ENCODE measurements at regions not wholly inside any gene's neighbourhood (a gene's known extent, or its start where the extent isn't known, plus 50 kb on each side); places are given as distances from the start of the nearest gene placed in this dataset.

DNA sequence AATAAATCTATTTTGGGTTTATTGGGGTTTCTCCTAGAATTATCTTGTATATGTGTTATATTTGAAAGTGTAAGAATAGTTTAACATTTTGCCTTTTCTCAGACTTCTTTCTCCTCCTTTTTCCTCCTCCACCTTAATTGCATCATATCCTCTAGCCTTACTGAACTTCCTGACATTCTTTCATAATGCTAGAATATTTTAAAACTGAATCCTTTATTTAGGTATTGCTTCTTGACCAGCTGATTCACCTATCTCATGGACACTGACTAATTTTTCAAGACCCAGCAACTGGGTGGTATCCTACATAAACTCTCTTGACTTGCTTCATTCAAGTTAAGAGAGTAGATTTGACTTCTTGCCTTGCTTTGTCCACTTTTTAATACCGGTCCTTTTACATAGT is 1508.9 kb downstream of the STIM2 start:
- 14% methylated on average over 1 of the region's 1 CpG for WGBS (ENCODE audit: low lambda C conversion rate)
- TF ChIP-seq RFX5 (IDR thresholded peaks at IDR 0.05; ENCODE audit: low read length): no peak
- TF ChIP-seq, protein P1, sequence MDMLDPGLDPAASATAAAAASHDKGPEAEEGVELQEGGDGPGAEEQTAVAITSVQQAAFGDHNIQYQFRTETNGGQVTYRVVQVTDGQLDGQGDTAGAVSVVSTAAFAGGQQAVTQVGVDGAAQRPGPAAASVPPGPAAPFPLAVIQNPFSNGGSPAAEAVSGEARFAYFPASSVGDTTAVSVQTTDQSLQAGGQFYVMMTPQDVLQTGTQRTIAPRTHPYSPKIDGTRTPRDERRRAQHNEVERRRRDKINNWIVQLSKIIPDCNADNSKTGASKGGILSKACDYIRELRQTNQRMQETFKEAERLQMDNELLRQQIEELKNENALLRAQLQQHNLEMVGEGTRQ (IDR thresholded peaks at IDR 0.05; ENCODE audit: borderline replicate concordance, low read depth, low read length): no peak
- TF ChIP-seq, protein P2, sequence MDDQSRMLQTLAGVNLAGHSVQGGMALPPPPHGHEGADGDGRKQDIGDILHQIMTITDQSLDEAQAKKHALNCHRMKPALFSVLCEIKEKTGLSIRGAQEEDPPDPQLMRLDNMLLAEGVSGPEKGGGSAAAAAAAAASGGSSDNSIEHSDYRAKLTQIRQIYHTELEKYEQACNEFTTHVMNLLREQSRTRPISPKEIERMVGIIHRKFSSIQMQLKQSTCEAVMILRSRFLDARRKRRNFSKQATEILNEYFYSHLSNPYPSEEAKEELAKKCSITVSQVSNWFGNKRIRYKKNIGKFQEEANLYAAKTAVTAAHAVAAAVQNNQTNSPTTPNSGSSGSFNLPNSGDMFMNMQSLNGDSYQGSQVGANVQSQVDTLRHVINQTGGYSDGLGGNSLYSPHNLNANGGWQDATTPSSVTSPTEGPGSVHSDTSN (IDR thresholded peaks at IDR 0.05): no peak
- TF ChIP-seq RXRA (IDR thresholded peaks at IDR 0.05; ENCODE audit: borderline replicate concordance, low read depth): no peak
- no peak for TF ChIP-seq TCF12 (IDR thresholded peaks at IDR 0.05)
- TF ChIP-seq MXI1 (IDR thresholded peaks at IDR 0.05; ENCODE audit: low read depth, low read length): no peak
- no peak for TF ChIP-seq TAF1 (IDR thresholded peaks at IDR 0.05; ENCODE audit: borderline replicate concordance, low read depth, low read length)
- TF ChIP-seq NFIC (IDR thresholded peaks at IDR 0.05; ENCODE audit: borderline replicate concordance): no peak
- TF ChIP-seq, protein P3, sequence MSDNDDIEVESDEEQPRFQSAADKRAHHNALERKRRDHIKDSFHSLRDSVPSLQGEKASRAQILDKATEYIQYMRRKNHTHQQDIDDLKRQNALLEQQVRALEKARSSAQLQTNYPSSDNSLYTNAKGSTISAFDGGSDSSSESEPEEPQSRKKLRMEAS (IDR thresholded peaks at IDR 0.05; ENCODE audit: low read depth): no peak
- no peak for TF ChIP-seq EP300 (IDR thresholded peaks at IDR 0.05; ENCODE audit: borderline replicate concordance in 1 of 2, low read depth in 1 of 2, low read length in 1 of 2)
- TF ChIP-seq SMC3 (IDR thresholded peaks at IDR 0.05; ENCODE audit: low read depth, low read length): no peak
- TF ChIP-seq JUND (IDR thresholded peaks at IDR 0.05): no peak
- TF ChIP-seq GATA2 (CRISPR knock-in tag; IDR thresholded peaks at IDR 0.05): no peak
- TF ChIP-seq NRF1 (IDR thresholded peaks at IDR 0.05; ENCODE audit: low read depth, low read length): no peak
- no peak for TF ChIP-seq POLR2AphosphoS5 (IDR thresholded peaks at IDR 0.05; ENCODE audit: low read depth, low read length)
- TF ChIP-seq, protein P4, sequence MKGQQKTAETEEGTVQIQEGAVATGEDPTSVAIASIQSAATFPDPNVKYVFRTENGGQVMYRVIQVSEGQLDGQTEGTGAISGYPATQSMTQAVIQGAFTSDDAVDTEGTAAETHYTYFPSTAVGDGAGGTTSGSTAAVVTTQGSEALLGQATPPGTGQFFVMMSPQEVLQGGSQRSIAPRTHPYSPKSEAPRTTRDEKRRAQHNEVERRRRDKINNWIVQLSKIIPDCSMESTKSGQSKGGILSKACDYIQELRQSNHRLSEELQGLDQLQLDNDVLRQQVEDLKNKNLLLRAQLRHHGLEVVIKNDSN (IDR thresholded peaks at IDR 0.05; ENCODE audit: borderline replicate concordance, low read depth): no peak
- TF ChIP-seq YY1 (IDR thresholded peaks at IDR 0.05; ENCODE audit: low read depth): no peak
- no peak for DNase-seq
- ChIA-PET POLR2A (no interaction called here), CTCF (no interaction called here)
- Histone ChIP-seq H3K9me2 (no peaks in the 10 kb centered on the region), H3K9ac (no peak overlapping the region), H3K9me3 (no peaks in the 10 kb centered on the region), H3K36me3 (replicated peaks in 1 of 2; ENCODE audit: control insufficient read depth in 1 of 2, insufficient read depth in 2 of 2, low read length in 1 of 2) (no peaks in the 10 kb centered on the region), H3K4me3 (ENCODE audit: low read depth in 2 of 2, low read length in 1 of 2) (no peak overlapping the region), H3K27ac (ENCODE audit: low read depth in 2 of 2, low read length in 1 of 2) (no peak overlapping the region; a peak in 1 of 4 replicates), H3K27me3 (ENCODE audit: insufficient read depth) (no peaks in the 10 kb centered on the region), H3F3A (replicated peaks; ENCODE audit: insufficient read depth) (no peaks in the 10 kb centered on the region), H3K4me1 (ENCODE audit: control insufficient read depth in 1 of 2, insufficient read depth in 2 of 2, low read depth in 1 of 2, low read length in 1 of 2) (no peaks in the 10 kb centered on the region), H4K20me1 (ENCODE audit: insufficient read depth) (no peaks in the 10 kb centered on the region), H3K4me2 (no peak overlapping the region), H2AFZ (ENCODE audit: low read depth) (peak overlapping the region; percentile 5; the same call in 1 of the 2 replicates), H3K79me2 (ENCODE audit: insufficient read depth) (no peaks in the 10 kb centered on the region)

DNA sequence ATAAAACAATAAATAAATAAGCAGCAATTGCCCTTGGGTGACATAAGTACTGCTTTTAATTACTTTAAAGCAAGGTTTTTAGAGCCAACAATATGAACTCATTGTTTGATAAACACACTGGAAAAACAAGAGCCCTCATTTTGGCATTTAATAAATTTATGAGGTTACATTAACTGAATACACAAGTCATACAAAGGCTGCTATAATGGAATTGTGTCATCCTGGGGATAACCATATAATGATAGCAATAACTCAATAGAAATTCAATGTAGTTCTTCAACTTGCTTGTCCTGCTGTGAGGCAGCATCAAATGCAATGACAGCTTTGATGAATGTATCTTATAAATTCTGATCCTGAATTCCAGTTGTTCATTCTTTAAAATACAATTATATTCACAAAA is 1512.5 kb downstream of the STIM2 start:
- H3K79me2 ChIP-seq (ENCODE audit: insufficient read depth): no peaks in the 10 kb centered on the region
- H3K9me3 ChIP-seq: no peaks in the 10 kb centered on the region
- no peak for DNase-seq
- no peak overlapping the region for H2AFZ ChIP-seq (ENCODE audit: low read depth)
- H4K20me1 ChIP-seq (ENCODE audit: insufficient read depth): no peaks in the 10 kb centered on the region
- no peaks in the 10 kb centered on the region for H3K36me3 ChIP-seq (replicated peaks in 1 of 2; ENCODE audit: control insufficient read depth in 1 of 2, insufficient read depth in 2 of 2, low read length in 1 of 2)
- no peak overlapping the region for H3K27ac ChIP-seq (ENCODE audit: low read depth in 2 of 2, low read length in 1 of 2)
- POLR2A ChIA-PET: no interaction called here
- no peaks in the 10 kb centered on the region for H3F3A ChIP-seq (replicated peaks; ENCODE audit: insufficient read depth)
- no peaks in the 10 kb centered on the region for H3K4me1 ChIP-seq (ENCODE audit: control insufficient read depth in 1 of 2, insufficient read depth in 2 of 2, low read depth in 1 of 2, low read length in 1 of 2)
- no peak overlapping the region for H3K9ac ChIP-seq
- CTCF ChIA-PET: no interaction called here
- no peaks in the 10 kb centered on the region for H3K27me3 ChIP-seq (ENCODE audit: insufficient read depth)
- H3K4me3 ChIP-seq (ENCODE audit: low read depth in 2 of 2, low read length in 1 of 2): no peak overlapping the region
- H3K4me2 ChIP-seq: no peak overlapping the region
- H3K9me2 ChIP-seq: no peaks in the 10 kb centered on the region
- TF ChIP-seq CHD2 (IDR thresholded peaks at IDR 0.05; ENCODE audit: low read length, partially characterized antibody): no peak
- TF ChIP-seq FOSL2 (IDR thresholded peaks at IDR 0.05; ENCODE audit: borderline replicate concordance, low read depth): no peak
- TF ChIP-seq, protein P5, sequence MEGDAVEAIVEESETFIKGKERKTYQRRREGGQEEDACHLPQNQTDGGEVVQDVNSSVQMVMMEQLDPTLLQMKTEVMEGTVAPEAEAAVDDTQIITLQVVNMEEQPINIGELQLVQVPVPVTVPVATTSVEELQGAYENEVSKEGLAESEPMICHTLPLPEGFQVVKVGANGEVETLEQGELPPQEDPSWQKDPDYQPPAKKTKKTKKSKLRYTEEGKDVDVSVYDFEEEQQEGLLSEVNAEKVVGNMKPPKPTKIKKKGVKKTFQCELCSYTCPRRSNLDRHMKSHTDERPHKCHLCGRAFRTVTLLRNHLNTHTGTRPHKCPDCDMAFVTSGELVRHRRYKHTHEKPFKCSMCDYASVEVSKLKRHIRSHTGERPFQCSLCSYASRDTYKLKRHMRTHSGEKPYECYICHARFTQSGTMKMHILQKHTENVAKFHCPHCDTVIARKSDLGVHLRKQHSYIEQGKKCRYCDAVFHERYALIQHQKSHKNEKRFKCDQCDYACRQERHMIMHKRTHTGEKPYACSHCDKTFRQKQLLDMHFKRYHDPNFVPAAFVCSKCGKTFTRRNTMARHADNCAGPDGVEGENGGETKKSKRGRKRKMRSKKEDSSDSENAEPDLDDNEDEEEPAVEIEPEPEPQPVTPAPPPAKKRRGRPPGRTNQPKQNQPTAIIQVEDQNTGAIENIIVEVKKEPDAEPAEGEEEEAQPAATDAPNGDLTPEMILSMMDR (IDR thresholded peaks at IDR 0.05): no peak
- TF ChIP-seq EP300 (IDR thresholded peaks at IDR 0.05; ENCODE audit: borderline replicate concordance in 1 of 2, low read depth in 1 of 2, low read length in 1 of 2): no peak
- TF ChIP-seq MXI1 (IDR thresholded peaks at IDR 0.05; ENCODE audit: low read depth, low read length): no peak
- TF ChIP-seq, protein P4 (IDR thresholded peaks at IDR 0.05; ENCODE audit: borderline replicate concordance, low read depth): no peak
- no peak for TF ChIP-seq RFX5 (IDR thresholded peaks at IDR 0.05; ENCODE audit: low read length)
- TF ChIP-seq RXRA (IDR thresholded peaks at IDR 0.05; ENCODE audit: borderline replicate concordance, low read depth): no peak
- TF ChIP-seq, protein P3 (IDR thresholded peaks at IDR 0.05; ENCODE audit: low read depth): no peak
- TF ChIP-seq, protein P1 (IDR thresholded peaks at IDR 0.05; ENCODE audit: borderline replicate concordance, low read depth, low read length): no peak
- TF ChIP-seq TCF12 (IDR thresholded peaks at IDR 0.05): no peak
- no peak for TF ChIP-seq SIN3A (IDR thresholded peaks at IDR 0.05; ENCODE audit: borderline replicate concordance, low read depth, low read length)

All from SK-N-SH (cell line).